GM12878 (cell line): ENCODE measurements at regions not wholly inside any gene's neighbourhood (a gene's known extent, or its start where the extent isn't known, plus 50 kb on each side); places are given as distances from the start of the nearest gene placed in this dataset.
A peak's percentile ranks its signal among the peaks of the same experiment; 100 is the strongest.

ENCODE experiments used
- ATAC-seq: fragments of 200-7000 bp; cut with Tn5 transposase; 3 replicates; pipeline ENCODE4 v1.9.1; 2020; ENCODE audit warnings: mild to moderate bottlenecking, moderate library complexity
- BruUV-seq: library from RNA; stranded (reverse); fragments of 400-500 nt; replicated peaks from 2 replicates; lab custom pipeline; 2021; lab: Mats Ljungman, UMichigan
- CTCF ChIA-PET: fragments of 300-600 bp; sonication (Branson Sonifier 250); formaldehyde crosslinking; extraction: SDS; loops from one replicate; lab custom pipeline; 2021; ENCODE audit warnings: inconsistent platforms; lab: Yijun Ruan, JAX
- POLR2A ChIA-PET: fragments of 350-600 bp; formaldehyde crosslinking; extraction: SDS; loops from one replicate; lab custom pipeline; 2021; ENCODE audit warnings: inconsistent platforms; lab: Charles Lee
- RAD21 ChIA-PET: fragments of 300-600 bp; sonication (Branson Sonifier 250); formaldehyde crosslinking; loops from one replicate; lab custom pipeline; 2023; ENCODE audit warnings: antibody characterized with exemption; ENCODE audit not compliant: unreplicated experiment; lab: Charles Lee
- SMC1A ChIA-PET: fragments of 300-600 bp; sonication (Branson Sonifier 250); formaldehyde crosslinking; loops from one replicate; lab custom pipeline; 2023; ENCODE audit not compliant: unreplicated experiment, uncharacterized antibody; lab: Charles Lee
- DNase-seq: peaks from one replicate; pipeline ENCODE4 v3.0.0-alpha.2; 2011; ENCODE audit warnings: low read depth, low spot score
- FAIRE-seq: peaks from 3 replicates; lab custom pipeline; 2011; peaks lifted over from hg19 to GRCh38; lab: Jason Lieb, UNC
- H2AFZ ChIP-seq: 2 replicates; pipeline ENCODE4 v1.6.0; 2011; ENCODE audit warnings: low read depth, low read length, control low read depth; ENCODE audit not compliant: control insufficient read depth
- H3K27ac ChIP-seq: 2 replicates; pipeline ENCODE4 v1.5.1; 2011; ENCODE audit warnings: control low read depth; ENCODE audit not compliant: control insufficient read depth, insufficient read depth
- H3K27me3 ChIP-seq, 2 experiments: replicated peaks in 1 of 2; 2 replicates each; pipeline versions ENCODE4 v1.6.0 to v1.6.1; 2011; ENCODE audit warnings: low read length in 1 of 2; ENCODE audit not compliant: control insufficient read depth in 2 of 2, insufficient read depth in 2 of 2
- H3K36me3 ChIP-seq, 2 experiments: 2 replicates each; pipeline ENCODE4 v1.5.1; 2011; ENCODE audit warnings: low read length in 1 of 2; ENCODE audit not compliant: control insufficient read depth in 2 of 2, insufficient read depth in 2 of 2
- H3K4me1 ChIP-seq: 2 replicates; pipeline ENCODE4 v1.6.1; 2011; ENCODE audit warnings: mild to moderate bottlenecking, low read length, moderate library complexity, mixed read lengths; ENCODE audit not compliant: control insufficient read depth, insufficient read depth
- H3K4me2 ChIP-seq: 2 replicates; pipeline ENCODE4 v1.6.0; 2011; ENCODE audit warnings: control low read depth; ENCODE audit not compliant: control insufficient read depth, insufficient read depth
- H3K4me3 ChIP-seq: fragments of 200-600 bp; sonication (generic); 2 replicates; pipeline ENCODE4 v1.5.1; 2016
- H3K79me2 ChIP-seq: 2 replicates; pipeline ENCODE4 v1.6.0; 2011; ENCODE audit warnings: low read length; ENCODE audit not compliant: control insufficient read depth, insufficient read depth
- H3K9ac ChIP-seq: 2 replicates; pipeline ENCODE4 v1.8.0; 2011; ENCODE audit warnings: low read length, control low read depth, mixed read lengths; ENCODE audit not compliant: control insufficient read depth, insufficient read depth
- H3K9me3 ChIP-seq: replicated peaks from 3 replicates; pipeline ENCODE4 v1.5.1; 2011; ENCODE audit warnings: mild to moderate bottlenecking, low read length; ENCODE audit not compliant: control insufficient read depth, insufficient read depth
- H4K20me1 ChIP-seq: 2 replicates; pipeline ENCODE4 v1.6.0; 2011; ENCODE audit not compliant: control insufficient read depth, insufficient read depth
- BCL3 ChIP-seq: IDR thresholded peaks from 2 replicates; pipeline ENCODE4 v1.6.1; 2011; ENCODE audit warnings: borderline replicate concordance, low read depth, mild to moderate bottlenecking, moderate library complexity, low read length; ENCODE audit not compliant: insufficient read depth, poor library complexity, severe bottlenecking
- BHLHE40 ChIP-seq, 2 experiments: fragments of 450-650 bp in 1 of 2; IDR thresholded peaks; 2 replicates each; pipeline ENCODE4 v1.6.1; 2011 to 2017; ENCODE audit warnings: low read depth in 2 of 2, borderline replicate concordance in 1 of 2, improper control_type of control experiment in 1 of 2, low read length in 1 of 2, mild to moderate bottlenecking in 1 of 2
- ELK1 ChIP-seq: IDR thresholded peaks from 2 replicates; pipeline ENCODE4 v1.6.1; 2012; ENCODE audit warnings: low read depth, low read length, improper control_type of control experiment
- EZH2 ChIP-seq: IDR thresholded peaks from 2 replicates; pipeline ENCODE4 v1.6.1; 2012; ENCODE audit warnings: low read depth, mild to moderate bottlenecking, control low read depth, inconsistent platforms, low read length, borderline replicate concordance; ENCODE audit not compliant: control insufficient read depth
- GATAD2B ChIP-seq: fragments of 450-650 bp; conservative IDR thresholded peaks from 2 replicates; pipeline ENCODE4 v1.6.1; 2017; ENCODE audit warnings: low read depth, mild to moderate bottlenecking, moderate library complexity
- KAT2A ChIP-seq: conservative IDR thresholded peaks from 2 replicates; pipeline ENCODE4 v1.6.1; 2011; ENCODE audit warnings: low read depth, low read length; ENCODE audit not compliant: control insufficient read depth
- LARP7 ChIP-seq: fragments of 450-650 bp; IDR thresholded peaks from 2 replicates; pipeline ENCODE4 v1.6.1; 2017; ENCODE audit warnings: mild to moderate bottlenecking
- NKRF ChIP-seq: fragments of 450-650 bp; conservative IDR thresholded peaks from 2 replicates; pipeline ENCODE4 v1.6.1; 2017; ENCODE audit warnings: mild to moderate bottlenecking, moderate library complexity
- RAD21 ChIP-seq: IDR thresholded peaks from 2 replicates; pipeline ENCODE4 v1.6.1; 2011; ENCODE audit warnings: mild to moderate bottlenecking, low read depth, low read length, moderate library complexity; ENCODE audit not compliant: insufficient read depth
- RAD51 ChIP-seq: fragments of 450-650 bp; IDR thresholded peaks from 2 replicates; pipeline ENCODE4 v1.6.1; 2016; ENCODE audit warnings: moderate library complexity, mild to moderate bottlenecking, inconsistent platforms
- RCOR1 ChIP-seq: conservative IDR thresholded peaks from 2 replicates; pipeline ENCODE4 v1.6.1; 2012; ENCODE audit warnings: low read depth, low read length, improper control_type of control experiment
- TCF3 ChIP-seq: IDR thresholded peaks from 2 replicates; pipeline ENCODE4 v1.6.1; 2012; ENCODE audit warnings: low read depth, mild to moderate bottlenecking, low read length, borderline replicate concordance; ENCODE audit not compliant: insufficient read depth
- USF1 ChIP-seq: IDR thresholded peaks from 2 replicates; pipeline ENCODE4 v1.6.1; 2011; ENCODE audit warnings: borderline replicate concordance, low read depth, mild to moderate bottlenecking, moderate library complexity, mixed read lengths, low read length; ENCODE audit not compliant: insufficient read depth; ENCODE audit errors: extremely low read length
- WGBS: methylation state at CpG from one replicate; pipeline ENCODE4 v1.1.6; 2016; ENCODE audit warnings: low lambda C conversion rate; ENCODE audit not compliant: insufficient replicate concordance, insufficient coverage; ENCODE audit errors: missing lambda C conversion rate; 5-methylcytosine and 5-hydroxymethylcytosine counted together
- in situ Hi-C: fragments of 300-500 bp; cut with MboI; formaldehyde crosslinking; loops from 9 replicates; pipeline ENCODE4 v1.14.3; 2018; ENCODE audit warnings: mixed read lengths
- intact Hi-C: fragments of 100-400 bp; cut with micrococcal nuclease; formaldehyde crosslinking; loops from one replicate; pipeline ENCODE4 v1.14.2; 2022; ENCODE audit not compliant: unreplicated experiment

GRCh38 chr12:65619018-65619417 is 205.3 kb upstream of the HMGA2 start:
- TF ChIP-seq NKRF (no peak), LARP7 (no peak), RAD21 (no peak), RCOR1 (no peak), ELK1 (no peak), GATAD2B (no peak), USF1 (peak; percentile 36), BCL3 (no peak), TCF3 (no peak), KAT2A (no peak), BHLHE40 (IDR thresholded peaks at IDR 0.05; ENCODE audit: borderline replicate concordance in 1 of 2, low read depth in 2 of 2, low read length in 1 of 2) (0 out of 4 replicates have a peak, but pooled peaks of 1 of the 2 experiments have one; percentile 12), RAD51 (peak; percentile 62; the same call in 1 of the 2 replicates), EZH2 (no peak)
- Histone ChIP-seq H3K9me3 (no peaks in the 10 kb centered on the region), H3K9ac (no peak overlapping the region), H4K20me1 (no peaks in the 10 kb centered on the region), H3K4me1 (peaks cover 3% of the 10 kb centered on the region; the same call in 1 of the 2 replicates), H2AFZ (no peak overlapping the region), H3K36me3 (no peaks in the 10 kb centered on the region), H3K27ac (no peak overlapping the region), H3K79me2 (no peaks in the 10 kb centered on the region), H3K27me3 (no peaks in the 10 kb centered on the region), H3K4me3 (no peak overlapping the region), H3K4me2 (no peak overlapping the region; the same call in 1 of the 2 replicates)
- FAIRE-seq = no peak
- intact Hi-C loops (no loop called here), in situ Hi-C loops (no loop called here)
- no peak for DNase-seq
- CTCF ChIA-PET = interaction anchor here (0.7 to 2.6 kb wide), 3 partner anchors 13 to 62 kb away, joined by 3 to 10 read pairs (median 5); no protein-coding TSS in a partner anchor
- WGBS = 35% methylated on average over 4 of the region's 4 CpGs
- POLR2A ChIA-PET = interaction anchor here (0.5 kb wide), 1 partner anchor 428 kb away, joined by 5 read pairs; no protein-coding TSS in a partner anchor
- RAD21 ChIA-PET = interaction anchor here (1.3 kb wide), 1 partner anchor 16 kb away, joined by 3 read pairs; no protein-coding TSS in a partner anchor
- SMC1A ChIA-PET = interaction anchor here (0.8 to 1.2 kb wide), 2 partner anchors 25 to 26 kb away, joined by 3 read pairs; no protein-coding TSS in a partner anchor
- no TSS peak for BruUV-seq
- peak; percentile 77 for ATAC-seq
